VCaP (cell line): ENCODE measurements at regions not wholly inside any gene's neighbourhood (a gene's known extent, or its start where the extent isn't known, plus 50 kb on each side); places are given as distances from the start of the nearest gene placed in this dataset.

Source experiments
- H3K27ac ChIP-seq: fragments of 450-650 bp; 2 replicates; pipeline ENCODE4 v1.5.1; 2017
- CTCF ChIP-seq: fragments of 450-650 bp; conservative IDR thresholded peaks from 2 replicates; pipeline ENCODE4 v1.5.1; 2017; ENCODE audit warnings: mild to moderate bottlenecking, moderate library complexity

DNA sequence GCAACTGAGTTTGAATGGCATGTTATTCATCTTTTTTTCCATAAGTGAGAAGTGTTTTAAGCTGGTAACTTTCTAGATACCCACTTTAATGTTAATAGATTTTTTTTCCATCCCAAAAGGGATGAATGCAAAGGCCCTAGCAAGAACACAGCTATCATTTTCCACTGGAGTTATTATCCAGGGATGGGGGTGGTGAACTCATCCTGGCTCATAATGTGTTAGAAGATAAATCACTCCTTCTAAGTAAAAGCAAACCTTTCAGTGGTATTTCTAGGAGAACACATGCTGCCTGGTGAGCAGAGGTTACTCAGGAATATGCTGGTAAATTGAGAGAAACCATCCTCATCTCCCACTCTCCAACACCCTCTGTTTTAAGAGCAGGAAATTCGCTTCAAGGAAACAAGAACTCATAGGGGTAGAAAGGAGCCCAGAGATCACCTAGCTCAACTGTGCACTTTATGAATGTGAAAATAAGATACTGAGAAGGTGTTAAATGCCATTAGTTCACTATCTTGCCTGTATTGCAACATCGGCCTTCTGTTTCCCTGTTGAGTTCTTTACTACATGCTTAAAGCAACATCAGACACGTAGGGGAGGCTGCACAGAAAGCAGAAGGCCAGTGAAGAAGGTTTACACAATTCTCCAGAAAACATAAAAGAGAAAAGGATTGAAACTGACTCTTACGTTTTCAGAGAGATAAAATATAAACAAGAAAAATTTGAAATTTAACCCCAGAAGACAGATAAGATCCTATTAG lies 264.0 kb upstream of the PRKCQ start:
- H3K27ac ChIP-seq: no peak overlapping the region
- TF ChIP-seq CTCF: no peak

- 0 out of 2 replicates have a peak, but pooled peaks have one; percentile 8 for TF ChIP-seq CTCF
These were observed 263.4 kb upstream of the PRKCQ start for GRCh38 chr10:6843481-6843881.

DNA sequence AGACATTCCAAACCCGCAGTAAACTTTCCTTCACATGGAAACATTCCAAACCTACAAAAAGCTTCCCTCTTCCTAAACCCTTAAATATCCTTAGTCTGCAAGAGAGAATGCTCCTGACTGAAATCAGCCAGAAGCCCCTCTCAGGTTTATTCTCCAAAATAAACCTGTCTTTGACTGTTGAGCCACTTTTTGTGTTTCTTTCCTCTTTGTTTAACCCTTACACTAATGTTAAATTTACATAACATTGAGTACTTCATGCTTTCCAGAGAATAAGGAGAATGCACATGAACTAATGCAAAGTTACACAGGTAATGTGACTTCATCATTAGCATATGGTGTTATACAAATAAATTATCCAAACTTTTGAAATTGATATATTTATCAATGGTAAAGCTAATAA lies 262.6 kb upstream of the PRKCQ start:
- H3K27ac ChIP-seq: no peak overlapping the region
- no peak for TF ChIP-seq CTCF

More at GRCh38 chr10:6843481-6843881, 263.4 kb upstream of the PRKCQ start:
- H3K27ac ChIP-seq: no peak overlapping the region

DNA sequence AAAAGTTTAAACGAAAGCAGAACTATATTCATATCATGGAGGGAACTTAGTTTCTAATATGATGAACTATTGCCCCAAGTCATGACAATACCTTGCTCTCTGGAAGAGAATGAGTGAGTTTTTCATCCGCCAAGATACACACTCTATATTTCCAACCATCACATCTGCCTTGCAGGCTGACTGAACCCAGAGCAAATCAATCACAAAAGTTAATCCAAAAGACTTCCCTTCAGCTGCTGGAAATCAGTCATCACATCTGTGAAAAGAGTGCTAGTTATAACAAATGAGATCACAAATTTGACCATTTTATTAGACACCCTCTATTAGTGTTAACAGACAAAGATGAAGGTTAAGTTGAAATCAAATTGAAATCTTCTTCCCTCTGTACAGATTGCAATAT lies 261.7 kb upstream of the PRKCQ start:
- H3K27ac ChIP-seq: no peak overlapping the region
- TF ChIP-seq CTCF: no peak

DNA sequence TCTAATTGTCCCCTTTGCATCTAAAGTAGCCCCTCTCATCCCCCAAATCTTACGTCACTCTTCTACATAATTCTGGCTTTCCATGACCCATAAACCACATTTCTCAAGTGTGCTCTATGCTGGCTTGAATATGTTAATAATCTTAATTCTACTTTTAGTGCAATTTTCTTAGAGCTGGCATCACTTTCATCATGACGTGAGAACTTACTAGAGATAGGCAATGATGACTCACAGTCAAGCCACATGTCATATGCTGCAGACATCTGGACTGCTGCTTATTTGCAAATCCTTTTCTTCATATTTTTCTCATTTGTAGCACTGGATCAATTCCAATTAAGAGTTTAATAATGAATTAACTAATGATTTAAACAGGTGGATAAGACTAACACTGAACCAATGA lies 260.7 kb upstream of the PRKCQ start:
- no peak overlapping the region for H3K27ac ChIP-seq
- TF ChIP-seq CTCF: no peak

- no peak overlapping the region for H3K27ac ChIP-seq
- TF ChIP-seq CTCF: no peak
These were observed 260.2 kb upstream of the PRKCQ start for GRCh38 chr10:6840201-6840691.

- TF ChIP-seq CTCF: peak; percentile 27
- no peak overlapping the region for H3K27ac ChIP-seq
These were observed 258.0 kb upstream of the PRKCQ start for GRCh38 chr10:6838118-6838517.
